ENCODE measurements at regions not wholly inside any gene's neighbourhood (a gene's known extent, or its start where the extent isn't known, plus 50 kb on each side); places are given as distances from the start of the nearest gene placed in this dataset.
"Not testable (repeated sequence)": the region's sequence is repeated elsewhere in the genome, so short reads cannot be mapped to it uniquely, and the experiment has no call there.

DNA sequence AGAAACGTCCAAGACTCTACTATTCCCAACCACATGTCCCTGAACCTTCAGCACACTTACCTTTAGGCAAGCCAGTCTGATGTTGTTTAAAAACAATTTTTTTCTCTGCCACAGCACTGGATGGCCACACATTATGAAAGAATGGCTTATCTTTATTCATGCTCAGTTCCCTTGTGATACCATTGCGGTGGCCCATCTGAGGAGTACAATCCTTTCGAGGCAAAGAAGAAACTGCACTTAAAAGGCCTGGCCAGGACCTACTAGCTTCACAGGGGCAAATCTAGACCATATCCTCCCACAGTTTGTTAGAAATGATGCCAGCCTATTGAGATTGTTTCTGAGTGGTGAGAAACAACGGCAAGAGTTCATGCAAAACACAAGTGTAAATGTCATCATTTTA is 88.4 kb upstream of the PLEKHG1 start:
- WGBS, 2 donors = 81 to 87% methylated on average over 4 of the region's 4 CpGs
- Histone ChIP-seq H3K9me3 (ENCODE audit: control insufficient read depth in 2 of 2, insufficient read depth in 1 of 2, low read depth in 1 of 2, low read length in 1 of 2) (no peaks in the 10 kb centered on the region), H3K4me3 (ENCODE audit: low read depth in 1 of 2, low read length in 2 of 2) (no peak overlapping the region), H3K4me1 (ENCODE audit: control insufficient read depth in 2 of 2, insufficient read depth in 2 of 2, low read length in 1 of 2) (no peaks in the 10 kb centered on the region), H3K36me3 (ENCODE audit: control insufficient read depth in 2 of 2, insufficient read depth in 2 of 2, low read length in 1 of 2) (no peaks in the 10 kb centered on the region), H3K27me3 (ENCODE audit: control insufficient read depth in 1 of 2, insufficient read depth in 2 of 2, low read length in 2 of 2) (no peaks in the 10 kb centered on the region), H3K27ac (ENCODE audit: low read depth in 2 of 2, low read length in 1 of 2) (no peak overlapping the region)

DNA sequence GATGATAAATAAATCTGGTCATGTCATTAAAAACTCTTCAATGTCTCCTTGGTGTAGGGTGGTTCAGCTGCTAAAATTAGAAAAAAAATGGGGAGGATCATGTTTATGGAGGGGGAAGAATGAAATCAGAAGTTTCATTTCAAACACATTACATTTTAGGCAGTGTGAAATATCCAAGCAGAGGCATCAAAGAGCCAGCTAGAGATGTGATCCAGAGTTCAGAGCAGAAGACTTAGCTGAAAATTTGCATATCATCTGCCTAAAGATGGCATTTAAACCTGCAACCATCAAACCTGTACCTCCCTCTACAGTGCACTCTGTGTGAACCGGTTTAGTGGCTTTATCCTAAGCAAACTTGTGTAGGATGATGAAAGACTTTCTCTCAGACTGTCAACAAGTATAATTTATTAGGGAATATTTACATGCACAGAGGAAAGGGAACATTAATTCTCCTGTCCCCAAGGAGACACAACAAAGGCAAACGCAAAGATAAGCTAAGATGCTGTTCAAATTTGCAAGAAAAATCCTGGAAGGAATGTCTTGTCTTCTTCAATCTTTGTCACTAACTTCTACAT is 84.8 kb upstream of the PLEKHG1 start:
- 22 to 36% methylated on average over 2 of the region's 2 CpGs for WGBS, 2 donors
- Histone ChIP-seq H3K27me3 (ENCODE audit: control insufficient read depth in 1 of 2, insufficient read depth in 2 of 2, low read length in 2 of 2) (no peaks in the 10 kb centered on the region), H3K4me1 (ENCODE audit: control insufficient read depth in 2 of 2, insufficient read depth in 2 of 2, low read length in 1 of 2) (no peaks in the 10 kb centered on the region), H3K27ac (ENCODE audit: low read depth in 2 of 2, low read length in 1 of 2) (no peak overlapping the region), H3K4me3 (ENCODE audit: low read depth in 1 of 2, low read length in 2 of 2) (no peak overlapping the region), H3K9me3 (ENCODE audit: control insufficient read depth in 2 of 2, insufficient read depth in 1 of 2, low read depth in 1 of 2, low read length in 1 of 2) (no peaks in the 10 kb centered on the region), H3K36me3 (ENCODE audit: control insufficient read depth in 2 of 2, insufficient read depth in 2 of 2, low read length in 1 of 2) (no peaks in the 10 kb centered on the region)

DNA sequence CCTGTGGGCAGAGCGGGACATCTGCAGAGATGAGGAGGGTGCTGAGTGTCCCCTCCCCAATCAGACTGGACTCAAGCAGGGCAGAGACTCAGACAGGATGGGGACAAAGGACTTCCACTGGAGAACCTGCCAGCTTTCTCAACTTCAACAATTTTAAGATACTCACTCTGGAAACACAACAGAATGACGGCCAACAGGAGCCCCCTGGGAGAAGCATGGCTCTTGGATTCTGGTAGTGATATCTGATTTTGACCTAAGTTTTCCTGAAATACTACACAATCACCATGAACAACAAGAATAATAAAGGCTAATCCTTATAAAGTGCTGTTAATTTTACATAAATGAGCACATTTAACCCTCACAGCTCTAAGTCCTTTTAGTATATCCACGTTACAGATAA is 83.5 kb upstream of the PLEKHG1 start:
- Histone ChIP-seq H3K27me3 (ENCODE audit: control insufficient read depth in 1 of 2, insufficient read depth in 2 of 2, low read length in 2 of 2) (no peaks in the 10 kb centered on the region), H3K4me3 (ENCODE audit: low read depth in 1 of 2, low read length in 2 of 2) (no peak overlapping the region), H3K4me1 (ENCODE audit: control insufficient read depth in 2 of 2, insufficient read depth in 2 of 2, low read length in 1 of 2) (no peaks in the 10 kb centered on the region), H3K9me3 (ENCODE audit: control insufficient read depth in 2 of 2, insufficient read depth in 1 of 2, low read depth in 1 of 2, low read length in 1 of 2) (no peaks in the 10 kb centered on the region), H3K27ac (ENCODE audit: low read depth in 2 of 2, low read length in 1 of 2) (no peak overlapping the region), H3K36me3 (ENCODE audit: control insufficient read depth in 2 of 2, insufficient read depth in 2 of 2, low read length in 1 of 2) (no peaks in the 10 kb centered on the region)
- WGBS, 2 donors = 84 to 85% methylated on average over 3 of the region's 3 CpGs

GRCh38 chr6:150517175-150517574 is 82.5 kb upstream of the PLEKHG1 start:
- Histone ChIP-seq H3K27me3 (ENCODE audit: control insufficient read depth in 1 of 2, insufficient read depth in 2 of 2, low read length in 2 of 2) (no peaks in the 10 kb centered on the region), H3K36me3 (ENCODE audit: control insufficient read depth in 2 of 2, insufficient read depth in 2 of 2, low read length in 1 of 2) (no peaks in the 10 kb centered on the region), H3K4me1 (ENCODE audit: control insufficient read depth in 2 of 2, insufficient read depth in 2 of 2, low read length in 1 of 2) (no peaks in the 10 kb centered on the region), H3K27ac (ENCODE audit: low read depth in 2 of 2, low read length in 1 of 2) (no peak overlapping the region), H3K9me3 (ENCODE audit: control insufficient read depth in 2 of 2, insufficient read depth in 1 of 2, low read depth in 1 of 2, low read length in 1 of 2) (no peaks in the 10 kb centered on the region), H3K4me3 (ENCODE audit: low read depth in 1 of 2, low read length in 2 of 2) (no peak overlapping the region)
- 73 to 84% methylated on average over 3 of the region's 3 CpGs for WGBS, 2 donors

GRCh38 chr6:150521482-150521881 is 78.2 kb upstream of the PLEKHG1 start:
- Histone ChIP-seq H3K27ac (ENCODE audit: low read depth in 2 of 2, low read length in 1 of 2) (no peak overlapping the region), H3K27me3 (ENCODE audit: control insufficient read depth in 1 of 2, insufficient read depth in 2 of 2, low read length in 2 of 2) (no peaks in the 10 kb centered on the region), H3K9me3 (ENCODE audit: control insufficient read depth in 2 of 2, insufficient read depth in 1 of 2, low read depth in 1 of 2, low read length in 1 of 2) (no peaks in the 10 kb centered on the region), H3K36me3 (ENCODE audit: control insufficient read depth in 2 of 2, insufficient read depth in 2 of 2, low read length in 1 of 2) (no peaks in the 10 kb centered on the region), H3K4me3 (ENCODE audit: low read depth in 1 of 2, low read length in 2 of 2) (no peak overlapping the region), H3K4me1 (ENCODE audit: control insufficient read depth in 2 of 2, insufficient read depth in 2 of 2, low read length in 1 of 2) (no peaks in the 10 kb centered on the region)
- WGBS, 2 donors = 64 to 69% methylated on average over 1 of the region's 1 CpG

- WGBS, 2 donors = 90 to 93% methylated on average over 3 of the region's 3 CpGs
- H3K27ac ChIP-seq (ENCODE audit: low read depth in 2 of 2, low read length in 1 of 2); H3K36me3 ChIP-seq (ENCODE audit: control insufficient read depth in 2 of 2, insufficient read depth in 2 of 2, low read length in 1 of 2); H3K4me3 ChIP-seq (ENCODE audit: low read depth in 1 of 2, low read length in 2 of 2); H3K27me3 ChIP-seq (ENCODE audit: control insufficient read depth in 1 of 2, insufficient read depth in 2 of 2, low read length in 2 of 2); H3K4me1 ChIP-seq (ENCODE audit: control insufficient read depth in 2 of 2, insufficient read depth in 2 of 2, low read length in 1 of 2); H3K9me3 ChIP-seq (ENCODE audit: control insufficient read depth in 2 of 2, insufficient read depth in 1 of 2, low read depth in 1 of 2, low read length in 1 of 2): not testable (repeated sequence)
Observed at GRCh38 chr6:150523216-150523615, 76.5 kb upstream of the PLEKHG1 start.

GRCh38 chr6:150525300-150525699 is 74.4 kb upstream of the PLEKHG1 start:
- no peaks in the 10 kb centered on the region for H3K9me3 ChIP-seq (ENCODE audit: control insufficient read depth in 2 of 2, insufficient read depth in 1 of 2, low read depth in 1 of 2, low read length in 1 of 2)
- WGBS, 2 donors = 86 to 90% methylated on average over 1 of the region's 1 CpG

DNA sequence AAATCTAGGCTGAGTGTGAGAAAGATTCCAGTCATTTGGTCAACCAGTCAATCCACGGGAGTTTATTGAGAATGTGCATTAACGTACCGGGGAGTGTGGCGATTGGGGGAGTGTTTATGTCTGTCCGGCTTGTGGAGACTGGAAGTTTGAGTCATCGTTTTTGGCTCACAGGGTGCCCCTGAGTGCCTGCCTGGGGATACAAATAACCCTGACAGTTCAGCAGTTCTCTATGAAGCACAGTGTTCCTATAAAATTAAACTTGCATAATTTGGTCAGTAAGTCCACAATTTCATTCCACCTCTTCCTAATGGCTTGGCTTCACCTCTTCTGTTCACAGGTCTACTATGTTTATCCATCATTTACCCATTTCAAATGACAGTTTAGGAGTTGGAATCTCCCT is 72.6 kb upstream of the PLEKHG1 start:
- no peaks in the 10 kb centered on the region for H3K36me3 ChIP-seq (ENCODE audit: control insufficient read depth in 2 of 2, insufficient read depth in 2 of 2, low read length in 1 of 2)
- H3K4me3 ChIP-seq (ENCODE audit: low read depth in 1 of 2, low read length in 2 of 2) = no peak overlapping the region
- H3K9me3 ChIP-seq (ENCODE audit: control insufficient read depth in 2 of 2, insufficient read depth in 1 of 2, low read depth in 1 of 2, low read length in 1 of 2) = no peaks in the 10 kb centered on the region
- no peaks in the 10 kb centered on the region for H3K27me3 ChIP-seq (ENCODE audit: control insufficient read depth in 1 of 2, insufficient read depth in 2 of 2, low read length in 2 of 2)
- 31 to 57% methylated on average over 6 of the region's 6 CpGs for WGBS, 2 donors
- no peaks in the 10 kb centered on the region for H3K4me1 ChIP-seq (ENCODE audit: control insufficient read depth in 2 of 2, insufficient read depth in 2 of 2, low read length in 1 of 2)
- no peak overlapping the region for H3K27ac ChIP-seq (ENCODE audit: low read depth in 2 of 2, low read length in 1 of 2)

More at GRCh38 chr6:150525300-150525699, 74.4 kb upstream of the PLEKHG1 start:
- H3K4me1 ChIP-seq (ENCODE audit: control insufficient read depth in 2 of 2, insufficient read depth in 2 of 2, low read length in 1 of 2) = no peaks in the 10 kb centered on the region
- H3K27me3 ChIP-seq (ENCODE audit: control insufficient read depth in 1 of 2, insufficient read depth in 2 of 2, low read length in 2 of 2) = no peaks in the 10 kb centered on the region
- no peak overlapping the region for H3K4me3 ChIP-seq (ENCODE audit: low read depth in 1 of 2, low read length in 2 of 2)
- no peaks in the 10 kb centered on the region for H3K36me3 ChIP-seq (ENCODE audit: control insufficient read depth in 2 of 2, insufficient read depth in 2 of 2, low read length in 1 of 2)
- no peak overlapping the region for H3K27ac ChIP-seq (ENCODE audit: low read depth in 2 of 2, low read length in 1 of 2)

DNA sequence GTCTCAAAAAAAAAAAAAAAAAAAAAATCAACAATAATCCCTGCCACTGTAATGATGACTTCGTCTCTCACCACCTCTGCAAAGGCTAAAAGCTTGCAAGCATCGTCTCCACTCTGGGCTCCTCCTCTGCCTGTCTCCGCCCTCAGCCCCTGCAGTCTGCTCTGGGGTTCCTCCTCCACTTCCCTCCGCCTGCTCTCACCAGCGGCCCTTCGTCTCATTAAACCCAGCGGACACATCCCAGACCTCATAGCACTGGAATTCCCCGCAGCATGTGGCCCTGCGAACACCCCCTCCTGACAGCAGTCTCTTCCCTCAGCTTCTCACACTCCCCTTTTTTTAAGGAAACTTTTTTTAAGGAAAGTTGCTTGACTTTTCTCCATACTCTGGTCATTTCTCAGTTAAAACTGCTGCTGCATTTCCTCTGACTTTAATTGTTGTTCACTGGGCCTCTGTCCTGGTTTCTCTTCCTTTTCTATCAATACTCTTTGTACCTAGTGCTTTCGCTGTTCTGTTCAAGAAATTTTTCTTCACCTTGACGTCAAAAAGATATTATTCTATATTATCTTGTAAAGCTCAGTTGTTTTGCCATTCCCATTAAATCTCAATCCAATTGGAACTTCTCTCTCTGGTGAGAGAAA is 70.9 kb upstream of the PLEKHG1 start:
- Histone ChIP-seq H3K9me3 (ENCODE audit: control insufficient read depth in 2 of 2, insufficient read depth in 1 of 2, low read depth in 1 of 2, low read length in 1 of 2) (no peaks in the 10 kb centered on the region), H3K36me3 (ENCODE audit: control insufficient read depth in 2 of 2, insufficient read depth in 2 of 2, low read length in 1 of 2) (no peaks in the 10 kb centered on the region), H3K4me3 (ENCODE audit: low read depth in 1 of 2, low read length in 2 of 2) (no peak overlapping the region), H3K4me1 (ENCODE audit: control insufficient read depth in 2 of 2, insufficient read depth in 2 of 2, low read length in 1 of 2) (no peaks in the 10 kb centered on the region), H3K27ac (ENCODE audit: low read depth in 2 of 2, low read length in 1 of 2) (no peak overlapping the region), H3K27me3 (ENCODE audit: control insufficient read depth in 1 of 2, insufficient read depth in 2 of 2, low read length in 2 of 2) (no peaks in the 10 kb centered on the region)
- 48 to 53% methylated on average over 11 of the region's 11 CpGs for WGBS, 2 donors

DNA sequence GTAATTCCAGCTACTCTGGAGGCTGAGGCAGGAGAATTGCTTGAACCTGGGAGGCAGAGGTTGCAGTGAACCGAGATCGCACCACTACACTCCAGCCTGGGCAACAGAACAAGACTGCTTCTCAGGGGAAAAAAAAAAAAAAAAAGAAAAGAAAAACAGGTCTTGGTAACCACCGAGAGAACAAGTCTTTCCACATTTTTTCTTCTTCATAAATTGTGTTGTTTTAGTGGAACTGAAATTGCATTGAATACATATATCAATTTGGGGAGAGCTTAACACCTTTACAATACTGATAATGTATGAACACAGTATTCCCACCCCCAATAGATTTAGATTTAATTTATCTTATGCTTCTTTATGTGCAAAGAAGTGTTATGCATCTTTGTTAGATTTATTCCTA is 70.0 kb upstream of the PLEKHG1 start:
- Histone ChIP-seq H3K4me3 (ENCODE audit: low read depth in 1 of 2, low read length in 2 of 2) (no peak overlapping the region), H3K27me3 (ENCODE audit: control insufficient read depth in 1 of 2, insufficient read depth in 2 of 2, low read length in 2 of 2) (no peaks in the 10 kb centered on the region), H3K27ac (ENCODE audit: low read depth in 2 of 2, low read length in 1 of 2) (no peak overlapping the region), H3K36me3 (ENCODE audit: control insufficient read depth in 2 of 2, insufficient read depth in 2 of 2, low read length in 1 of 2) (no peaks in the 10 kb centered on the region), H3K9me3 (ENCODE audit: control insufficient read depth in 2 of 2, insufficient read depth in 1 of 2, low read depth in 1 of 2, low read length in 1 of 2) (no peaks in the 10 kb centered on the region), H3K4me1 (ENCODE audit: control insufficient read depth in 2 of 2, insufficient read depth in 2 of 2, low read length in 1 of 2) (no peaks in the 10 kb centered on the region)
- 55 to 66% methylated on average over 3 of the region's 3 CpGs for WGBS, 2 donors
